Spleen (tissue), 7 donors: ENCODE measurements at regions not wholly inside any gene's neighbourhood (a gene's known extent, or its start where the extent isn't known, plus 50 kb on each side); places are given as distances from the start of the nearest gene placed in this dataset.

ENCODE experiments used
- POLR2AphosphoS5 ChIP-seq, 3 donors: sonication (generic); formaldehyde crosslinking; IDR thresholded peaks; one replicate each; pipeline ENCODE4 v1.5.1; 2017; ENCODE audit warnings: antibody characterized with exemption in 3 of 3
- TF ChIP-seq, protein P1 (sequence below), 11 experiments: fragments of 200-600 bp in 7 of 11; fragments of 450-650 bp in 4 of 11; sonication (generic) in 4 of 11; IDR thresholded peaks in 8 of 11; conservative IDR thresholded peaks in 3 of 11; 1 replicate in 7 of 11; 2 replicates in 4 of 11; pipeline versions ENCODE4 v1.4.0 to v1.8.0; 2016 to 2021; ENCODE audit warnings: antibody characterized with exemption in 11 of 11, inconsistent platforms in 4 of 11, mild to moderate bottlenecking in 1 of 11
- donor health status: DM: no; HTN: no; CAD: no; lungs with moderate emphysema.
- donor health status: DM: no; HTN: no; CAD: no.
- donor health status: DM: no; HTN: no; CAD: no.

DNA sequence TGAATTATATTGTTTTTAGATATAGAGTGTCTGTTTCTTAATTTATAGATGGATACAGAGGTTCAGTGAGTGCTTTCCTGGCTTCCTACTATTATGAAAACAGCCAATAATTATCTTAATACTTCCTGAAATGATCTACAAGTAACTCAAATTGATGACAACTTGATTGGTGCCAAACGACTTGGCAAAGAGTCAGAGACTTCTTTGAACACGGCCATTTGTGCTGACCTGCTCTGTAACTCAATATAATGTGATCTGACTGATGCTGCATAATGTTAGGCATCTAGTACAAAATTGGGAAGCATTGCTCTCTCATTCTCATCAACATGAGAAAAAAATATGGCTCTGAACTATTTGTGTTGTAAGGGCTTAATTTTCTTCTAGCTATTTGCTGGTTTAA is 193.9 kb downstream of the DIPK2A start:
- TF ChIP-seq, protein P1, sequence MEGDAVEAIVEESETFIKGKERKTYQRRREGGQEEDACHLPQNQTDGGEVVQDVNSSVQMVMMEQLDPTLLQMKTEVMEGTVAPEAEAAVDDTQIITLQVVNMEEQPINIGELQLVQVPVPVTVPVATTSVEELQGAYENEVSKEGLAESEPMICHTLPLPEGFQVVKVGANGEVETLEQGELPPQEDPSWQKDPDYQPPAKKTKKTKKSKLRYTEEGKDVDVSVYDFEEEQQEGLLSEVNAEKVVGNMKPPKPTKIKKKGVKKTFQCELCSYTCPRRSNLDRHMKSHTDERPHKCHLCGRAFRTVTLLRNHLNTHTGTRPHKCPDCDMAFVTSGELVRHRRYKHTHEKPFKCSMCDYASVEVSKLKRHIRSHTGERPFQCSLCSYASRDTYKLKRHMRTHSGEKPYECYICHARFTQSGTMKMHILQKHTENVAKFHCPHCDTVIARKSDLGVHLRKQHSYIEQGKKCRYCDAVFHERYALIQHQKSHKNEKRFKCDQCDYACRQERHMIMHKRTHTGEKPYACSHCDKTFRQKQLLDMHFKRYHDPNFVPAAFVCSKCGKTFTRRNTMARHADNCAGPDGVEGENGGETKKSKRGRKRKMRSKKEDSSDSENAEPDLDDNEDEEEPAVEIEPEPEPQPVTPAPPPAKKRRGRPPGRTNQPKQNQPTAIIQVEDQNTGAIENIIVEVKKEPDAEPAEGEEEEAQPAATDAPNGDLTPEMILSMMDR (IDR thresholded peaks at IDR 0.05 in 8 of 11, conservative IDR thresholded peaks at IDR 0.05 in 3 of 11) = no peak
- TF ChIP-seq POLR2AphosphoS5 (IDR thresholded peaks at IDR 0.05) = no peak
